PFSK-1 (cell line): ENCODE measurements at regions not wholly inside any gene's neighbourhood (a gene's known extent, or its start where the extent isn't known, plus 50 kb on each side); places are given as distances from the start of the nearest gene placed in this dataset.

Source experiments
- FOXP2 ChIP-seq: optimal IDR thresholded peaks from 2 replicates; pipeline ENCODE3; 2011; ENCODE audit warnings: borderline replicate concordance, control low read depth, inconsistent platforms; ENCODE audit not compliant: insufficient read depth; ENCODE audit errors: extremely low read length, extremely low read depth
- POLR2AphosphoS5 ChIP-seq: IDR thresholded peaks from 2 replicates; pipeline ENCODE4 v1.6.1; 2012; ENCODE audit warnings: low read depth, mild to moderate bottlenecking, control low read depth, low read length, moderate library complexity
- SIN3A ChIP-seq: IDR thresholded peaks from 2 replicates; pipeline ENCODE4 v1.6.1; 2012; ENCODE audit warnings: mild to moderate bottlenecking, low read length, moderate library complexity, borderline replicate concordance; ENCODE audit not compliant: insufficient read depth
- TAF1 ChIP-seq: IDR thresholded peaks from 2 replicates; pipeline ENCODE4 v1.6.1; 2012; ENCODE audit warnings: low read length, control low read depth, borderline replicate concordance; ENCODE audit not compliant: insufficient read depth
- TF ChIP-seq, protein P1 (sequence below), 2 experiments: IDR thresholded peaks; 2 replicates each; pipeline versions ENCODE4 v1.6.1 to v1.8.0; 2011 to 2012; ENCODE audit warnings: low read depth in 2 of 2, low read length in 2 of 2, control low read depth in 1 of 2, inconsistent platforms in 1 of 2, mild to moderate bottlenecking in 1 of 2, moderate library complexity in 1 of 2; ENCODE audit not compliant: insufficient read depth in 1 of 2

DNA sequence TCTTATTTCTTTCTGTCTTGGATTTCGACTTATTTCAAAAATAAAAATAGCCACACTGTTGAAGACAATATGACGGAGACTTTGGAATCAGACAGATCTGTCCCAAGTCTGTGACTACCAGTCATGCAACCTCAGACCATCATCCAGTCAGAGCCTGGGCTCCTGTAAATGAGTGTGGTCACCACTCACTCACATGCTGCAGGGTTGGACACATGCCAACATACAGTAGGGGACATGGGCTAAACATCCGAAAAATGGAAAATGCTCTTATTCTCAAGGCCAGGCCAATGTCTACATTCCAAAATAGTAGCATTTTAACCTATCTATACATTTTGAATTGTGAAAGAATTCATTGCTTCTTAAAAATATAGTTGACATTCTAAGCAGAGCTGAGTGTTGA is 75.5 kb upstream of the EDNRB start:
- no peak for TF ChIP-seq FOXP2
- TF ChIP-seq, protein P1, sequence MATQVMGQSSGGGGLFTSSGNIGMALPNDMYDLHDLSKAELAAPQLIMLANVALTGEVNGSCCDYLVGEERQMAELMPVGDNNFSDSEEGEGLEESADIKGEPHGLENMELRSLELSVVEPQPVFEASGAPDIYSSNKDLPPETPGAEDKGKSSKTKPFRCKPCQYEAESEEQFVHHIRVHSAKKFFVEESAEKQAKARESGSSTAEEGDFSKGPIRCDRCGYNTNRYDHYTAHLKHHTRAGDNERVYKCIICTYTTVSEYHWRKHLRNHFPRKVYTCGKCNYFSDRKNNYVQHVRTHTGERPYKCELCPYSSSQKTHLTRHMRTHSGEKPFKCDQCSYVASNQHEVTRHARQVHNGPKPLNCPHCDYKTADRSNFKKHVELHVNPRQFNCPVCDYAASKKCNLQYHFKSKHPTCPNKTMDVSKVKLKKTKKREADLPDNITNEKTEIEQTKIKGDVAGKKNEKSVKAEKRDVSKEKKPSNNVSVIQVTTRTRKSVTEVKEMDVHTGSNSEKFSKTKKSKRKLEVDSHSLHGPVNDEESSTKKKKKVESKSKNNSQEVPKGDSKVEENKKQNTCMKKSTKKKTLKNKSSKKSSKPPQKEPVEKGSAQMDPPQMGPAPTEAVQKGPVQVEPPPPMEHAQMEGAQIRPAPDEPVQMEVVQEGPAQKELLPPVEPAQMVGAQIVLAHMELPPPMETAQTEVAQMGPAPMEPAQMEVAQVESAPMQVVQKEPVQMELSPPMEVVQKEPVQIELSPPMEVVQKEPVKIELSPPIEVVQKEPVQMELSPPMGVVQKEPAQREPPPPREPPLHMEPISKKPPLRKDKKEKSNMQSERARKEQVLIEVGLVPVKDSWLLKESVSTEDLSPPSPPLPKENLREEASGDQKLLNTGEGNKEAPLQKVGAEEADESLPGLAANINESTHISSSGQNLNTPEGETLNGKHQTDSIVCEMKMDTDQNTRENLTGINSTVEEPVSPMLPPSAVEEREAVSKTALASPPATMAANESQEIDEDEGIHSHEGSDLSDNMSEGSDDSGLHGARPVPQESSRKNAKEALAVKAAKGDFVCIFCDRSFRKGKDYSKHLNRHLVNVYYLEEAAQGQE (IDR thresholded peaks at IDR 0.05; ENCODE audit: insufficient read depth in 1 of 2, low read depth in 2 of 2, low read length in 2 of 2) = no peak
- no peak for TF ChIP-seq SIN3A
- no peak for TF ChIP-seq POLR2AphosphoS5
- no peak for TF ChIP-seq TAF1

DNA sequence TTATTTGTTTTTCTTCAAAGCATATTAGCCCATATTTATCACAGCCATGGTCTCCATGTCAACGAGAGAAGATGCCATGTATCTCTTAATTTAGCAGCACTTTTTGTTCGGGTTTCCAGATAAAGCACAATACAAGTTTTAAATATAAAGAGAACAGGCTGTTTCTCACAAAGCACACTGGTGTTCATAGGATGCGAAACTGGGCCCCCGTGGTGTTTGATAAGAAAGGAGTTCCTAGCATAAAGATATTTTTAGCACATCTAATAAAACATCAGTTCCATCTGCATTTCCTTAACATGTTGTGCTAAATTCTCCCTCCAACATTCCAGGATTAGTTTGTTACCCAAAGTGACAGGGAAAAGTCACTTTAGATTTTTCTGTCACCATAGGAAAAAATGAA is 72.4 kb upstream of the EDNRB start:
- TF ChIP-seq, protein P1 (IDR thresholded peaks at IDR 0.05; ENCODE audit: insufficient read depth in 1 of 2, low read depth in 2 of 2, low read length in 2 of 2) = no peak
- no peak for TF ChIP-seq TAF1
- TF ChIP-seq FOXP2 = no peak
- no peak for TF ChIP-seq POLR2AphosphoS5
- TF ChIP-seq SIN3A = no peak

DNA sequence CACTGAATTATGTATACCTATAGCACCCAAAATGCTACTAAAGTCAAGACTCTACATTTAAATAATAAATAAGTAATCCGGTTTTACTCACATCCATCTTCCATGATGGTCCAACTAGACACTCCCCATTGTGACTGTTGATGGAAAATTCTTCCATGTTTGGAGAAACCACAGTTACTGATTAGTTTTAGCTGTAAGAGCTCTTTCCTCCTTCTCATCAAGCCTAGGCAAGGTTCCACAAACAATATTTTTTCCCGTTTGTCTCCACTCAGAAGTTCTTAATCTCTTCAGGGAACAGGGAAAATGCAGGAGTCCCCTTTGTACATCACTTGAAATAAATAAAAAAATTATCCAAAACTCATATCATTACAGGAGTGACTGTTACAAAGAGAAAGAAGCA is 70.7 kb upstream of the EDNRB start:
- TF ChIP-seq TAF1 (no peak), SIN3A (no peak), FOXP2 (no peak), POLR2AphosphoS5 (no peak)
- TF ChIP-seq, protein P1 (IDR thresholded peaks at IDR 0.05; ENCODE audit: insufficient read depth in 1 of 2, low read depth in 2 of 2, low read length in 2 of 2) = no peak

DNA sequence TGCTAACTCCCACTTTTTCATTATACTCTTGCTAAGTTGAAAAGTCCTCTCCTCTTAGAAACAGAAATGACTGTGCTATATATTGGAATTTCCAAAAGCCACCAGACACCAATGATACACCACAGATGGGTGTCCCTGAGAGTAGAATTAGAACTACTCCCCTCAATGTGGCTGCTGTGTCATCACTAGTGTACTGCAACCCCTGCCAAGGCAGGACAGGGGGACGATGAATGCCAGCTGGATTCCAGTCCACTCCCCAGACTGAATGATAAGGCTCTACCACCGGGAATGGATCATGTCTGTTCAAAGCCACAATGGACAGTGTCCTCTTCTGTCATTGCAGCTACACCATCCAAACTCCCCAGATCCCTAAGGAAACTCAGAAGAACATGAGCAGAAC is 69.7 kb upstream of the EDNRB start:
- TF ChIP-seq, protein P1 (IDR thresholded peaks at IDR 0.05; ENCODE audit: insufficient read depth in 1 of 2, low read depth in 2 of 2, low read length in 2 of 2) = no peak
- TF ChIP-seq SIN3A (no peak), FOXP2 (no peak), POLR2AphosphoS5 (no peak), TAF1 (no peak)

DNA sequence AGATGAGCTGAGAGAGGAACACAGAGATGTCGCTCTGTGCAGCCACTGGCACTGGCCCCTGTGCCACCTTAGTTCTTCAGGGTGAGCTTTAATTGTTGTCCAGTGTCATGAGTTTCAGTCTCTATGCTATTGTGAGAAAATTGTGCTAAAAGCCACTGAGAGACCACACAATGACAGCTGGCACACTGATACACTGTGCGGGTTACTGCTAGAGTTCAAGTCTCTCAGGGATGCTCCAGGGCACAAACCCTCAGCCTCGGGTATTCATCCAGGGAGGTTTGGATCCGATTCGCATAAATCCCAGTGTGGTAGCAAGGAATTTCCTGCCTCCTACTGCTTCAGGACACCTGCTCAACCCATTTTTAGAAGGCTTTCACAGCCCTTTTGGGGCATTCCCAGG is 68.1 kb upstream of the EDNRB start:
- TF ChIP-seq TAF1 (no peak), POLR2AphosphoS5 (no peak)
